KOPT-K1 (cell line): ENCODE measurements at regions not wholly inside any gene's neighbourhood (a gene's known extent, or its start where the extent isn't known, plus 50 kb on each side); places are given as distances from the start of the nearest gene placed in this dataset.

Experiments
- H3K27ac ChIP-seq: fragments of 200-600 bp; sonication (generic); 2 replicates; pipeline ENCODE4 v1.5.1; 2016; ENCODE audit warnings: antibody characterized with exemption, mild to moderate bottlenecking, low read depth, low read length; ENCODE audit not compliant: poor library complexity, severe bottlenecking
- H3K36me3 ChIP-seq: fragments of 200-600 bp; sonication (generic); 2 replicates; pipeline ENCODE4 v1.5.1; 2017; ENCODE audit warnings: antibody characterized with exemption, mild to moderate bottlenecking, low read length, moderate library complexity; ENCODE audit not compliant: insufficient read depth
- H3K9me3 ChIP-seq: fragments of 200-600 bp; sonication (generic); 2 replicates; pipeline ENCODE4 v1.5.1; 2017; ENCODE audit warnings: antibody characterized with exemption, low read length, mild to moderate bottlenecking; ENCODE audit not compliant: insufficient read depth, poor library complexity, severe bottlenecking

DNA sequence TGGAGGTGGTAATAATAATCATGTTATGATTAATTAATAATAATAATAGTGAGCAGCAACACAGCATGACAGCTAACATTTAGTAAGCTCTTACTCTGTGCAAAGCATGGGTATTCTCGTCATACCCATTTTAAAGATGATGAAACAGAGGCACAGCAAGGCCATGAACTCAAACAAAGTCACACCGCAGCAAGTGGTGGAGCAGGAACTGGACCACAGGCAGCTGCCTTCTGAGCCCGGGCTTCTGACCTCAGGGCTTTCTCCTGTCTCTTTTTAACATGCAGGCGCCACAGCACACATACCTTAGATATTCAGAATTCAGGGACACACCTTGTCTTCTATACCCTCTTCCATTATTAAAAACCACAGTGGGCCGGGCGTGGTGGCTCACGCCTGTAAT is 50.7 kb upstream of the SPATA12 start:
- Histone ChIP-seq H3K27ac (no peak overlapping the region), H3K36me3 (no peaks in the 10 kb centered on the region), H3K9me3 (no peaks in the 10 kb centered on the region)

DNA sequence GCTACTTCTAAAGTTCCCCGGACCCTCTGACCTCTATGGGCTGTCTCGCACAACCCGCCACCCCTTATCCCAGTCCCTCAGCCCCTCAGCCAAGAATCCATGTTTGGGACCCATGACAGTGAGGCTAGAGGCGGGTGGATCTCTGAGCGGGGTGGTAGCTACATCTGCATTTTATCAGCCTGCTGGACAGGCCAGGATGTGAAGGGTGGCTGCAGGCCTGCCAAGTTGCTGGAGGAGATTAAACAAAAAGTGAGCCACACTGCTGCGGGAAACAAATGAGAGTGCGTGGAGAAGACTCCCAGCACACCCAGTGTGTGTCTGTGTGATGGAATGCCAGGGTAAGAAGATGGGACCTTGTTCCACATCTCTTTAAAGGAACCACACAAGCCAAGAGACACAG is 51.1 kb upstream of the SPATA12 start:
- H3K9me3 ChIP-seq, result no peaks in the 10 kb centered on the region
- H3K27ac ChIP-seq, result no peak overlapping the region
- H3K36me3 ChIP-seq, result no peaks in the 10 kb centered on the region

GRCh38 chr3:57007521-57008460 is 52.7 kb upstream of the SPATA12 start:
- no peak overlapping the region for H3K27ac ChIP-seq

DNA sequence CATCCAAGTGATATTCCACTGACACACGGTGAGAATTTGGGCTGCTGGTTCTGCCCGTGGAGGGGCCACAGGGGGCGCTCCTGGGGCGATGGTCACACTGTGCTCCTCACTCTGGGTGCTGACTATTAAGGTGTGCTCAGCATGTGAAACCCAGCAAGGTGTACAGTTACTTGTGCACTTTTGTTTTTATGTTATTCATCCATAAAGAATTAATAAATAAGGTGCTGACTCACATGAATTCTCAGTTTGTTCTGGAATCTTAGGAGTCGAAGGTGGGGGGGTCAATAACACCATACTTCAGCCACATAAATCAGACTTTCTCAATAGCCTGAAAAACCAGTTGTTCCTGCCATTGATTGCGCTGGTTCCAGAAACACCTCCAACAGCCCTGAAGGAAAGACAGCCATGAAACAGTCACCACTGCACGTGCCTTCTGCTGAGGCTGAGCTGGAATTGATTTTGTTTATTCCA is 53.5 kb upstream of the SPATA12 start:
- H3K36me3 ChIP-seq, result no peaks in the 10 kb centered on the region
- H3K27ac ChIP-seq, result no peak overlapping the region
- no peaks in the 10 kb centered on the region for H3K9me3 ChIP-seq

More at GRCh38 chr3:57007521-57008460, 52.7 kb upstream of the SPATA12 start:
- H3K9me3 ChIP-seq, result no peaks in the 10 kb centered on the region
- no peaks in the 10 kb centered on the region for H3K36me3 ChIP-seq

GRCh38 chr3:57006179-57006657 is 54.2 kb upstream of the SPATA12 start:
- no peaks in the 10 kb centered on the region for H3K9me3 ChIP-seq
- H3K36me3 ChIP-seq, result no peaks in the 10 kb centered on the region
- no peak overlapping the region for H3K27ac ChIP-seq

- H3K27ac ChIP-seq, result no peak overlapping the region
- H3K9me3 ChIP-seq, result no peaks in the 10 kb centered on the region
- no peaks in the 10 kb centered on the region for H3K36me3 ChIP-seq
Observed at GRCh38 chr3:57004229-57004628, 56.2 kb upstream of the SPATA12 start.

- no peaks in the 10 kb centered on the region for H3K9me3 ChIP-seq
- no peaks in the 10 kb centered on the region for H3K36me3 ChIP-seq
- no peak overlapping the region for H3K27ac ChIP-seq
Observed at GRCh38 chr3:57003676-57004075, 56.8 kb upstream of the SPATA12 start.

DNA sequence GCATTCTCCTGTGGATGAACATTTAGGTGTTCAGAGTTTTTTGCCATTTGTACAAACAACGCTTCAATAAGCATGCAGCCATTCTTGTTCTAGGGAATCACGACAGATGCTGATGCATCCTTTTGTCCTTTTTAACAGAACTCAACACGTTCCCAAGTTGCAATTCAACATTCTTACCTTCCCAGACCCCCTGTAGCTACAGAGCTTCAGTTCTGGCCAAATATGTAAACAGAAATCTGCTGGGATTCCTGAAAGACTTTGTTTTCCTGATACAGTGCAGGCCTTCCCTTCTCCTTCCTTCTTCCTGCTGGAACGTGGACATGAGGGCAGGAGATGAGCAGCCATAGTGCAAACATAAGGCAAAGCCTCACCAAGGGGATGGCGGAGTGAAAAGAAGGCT is 59.1 kb upstream of the SPATA12 start:
- Histone ChIP-seq H3K27ac (no peak overlapping the region), H3K9me3 (no peaks in the 10 kb centered on the region), H3K36me3 (no peaks in the 10 kb centered on the region)

- Histone ChIP-seq H3K27ac (no peak overlapping the region), H3K9me3 (no peaks in the 10 kb centered on the region), H3K36me3 (no peaks in the 10 kb centered on the region)
Observed at GRCh38 chr3:57000012-57000411, 60.5 kb upstream of the SPATA12 start.

DNA sequence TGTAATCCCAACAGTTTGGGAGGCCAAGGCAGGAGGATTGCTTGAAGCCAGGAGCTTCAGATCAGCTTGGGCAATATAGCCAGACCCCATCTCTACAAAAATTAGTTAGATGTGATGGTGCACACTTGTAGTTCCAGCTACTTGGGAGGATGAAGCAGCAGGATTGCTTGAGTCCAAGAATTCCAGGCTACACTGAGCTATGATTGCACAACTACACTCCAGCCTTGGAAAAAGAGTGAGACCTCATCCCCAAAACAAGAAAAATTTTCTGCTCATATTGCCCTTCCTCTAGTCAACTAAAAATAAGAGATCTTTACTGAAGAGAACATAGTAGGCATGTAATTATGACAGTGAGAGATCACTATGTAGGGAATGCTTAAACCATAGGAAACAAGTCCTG is 60.9 kb upstream of the SPATA12 start:
- Histone ChIP-seq H3K9me3 (no peaks in the 10 kb centered on the region), H3K36me3 (no peaks in the 10 kb centered on the region), H3K27ac (no peak overlapping the region)

DNA sequence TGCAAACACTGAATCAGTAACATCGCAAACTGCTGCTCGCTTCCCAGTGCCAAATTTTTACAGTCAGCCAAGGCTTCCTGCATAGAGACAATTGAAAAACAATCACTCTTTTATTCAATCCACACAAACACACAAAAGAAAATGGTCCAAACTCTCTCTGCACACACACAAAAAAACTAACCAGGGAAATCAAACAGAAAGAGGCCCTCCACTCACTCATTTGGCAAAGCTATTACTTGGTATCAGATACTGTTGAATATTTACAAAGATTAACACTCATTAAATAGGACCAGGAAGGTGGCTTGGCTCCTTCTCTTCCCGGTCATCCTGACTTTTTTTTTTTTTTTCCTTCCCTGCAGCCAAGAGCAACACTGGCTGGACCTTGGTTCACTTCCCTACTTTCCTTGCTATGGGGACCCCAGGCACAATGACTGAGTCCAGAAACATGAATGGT is 62.4 kb upstream of the SPATA12 start:
- H3K36me3 ChIP-seq, result no peaks in the 10 kb centered on the region
- no peak overlapping the region for H3K27ac ChIP-seq
- H3K9me3 ChIP-seq, result no peaks in the 10 kb centered on the region

DNA sequence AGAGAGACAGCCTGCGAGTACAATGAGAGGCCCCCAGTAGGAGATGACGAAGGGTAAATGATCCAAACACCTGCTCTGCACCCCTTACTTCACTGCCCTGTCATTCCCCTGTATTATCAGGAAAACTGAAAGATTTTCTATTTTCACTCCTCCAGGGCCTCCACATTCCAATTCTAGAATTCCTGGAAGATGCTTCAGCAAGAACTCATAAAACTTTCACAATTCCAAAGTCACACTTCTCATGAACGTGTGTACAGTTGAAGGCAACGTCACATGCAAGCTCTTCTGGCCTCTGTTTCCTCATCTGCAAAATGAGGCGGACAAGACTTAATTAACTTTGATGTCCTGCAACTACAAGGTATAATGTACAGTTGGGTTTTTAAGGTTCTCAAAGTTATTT is 62.8 kb upstream of the SPATA12 start:
- no peaks in the 10 kb centered on the region for H3K9me3 ChIP-seq
- H3K36me3 ChIP-seq, result no peaks in the 10 kb centered on the region
- no peak overlapping the region for H3K27ac ChIP-seq

DNA sequence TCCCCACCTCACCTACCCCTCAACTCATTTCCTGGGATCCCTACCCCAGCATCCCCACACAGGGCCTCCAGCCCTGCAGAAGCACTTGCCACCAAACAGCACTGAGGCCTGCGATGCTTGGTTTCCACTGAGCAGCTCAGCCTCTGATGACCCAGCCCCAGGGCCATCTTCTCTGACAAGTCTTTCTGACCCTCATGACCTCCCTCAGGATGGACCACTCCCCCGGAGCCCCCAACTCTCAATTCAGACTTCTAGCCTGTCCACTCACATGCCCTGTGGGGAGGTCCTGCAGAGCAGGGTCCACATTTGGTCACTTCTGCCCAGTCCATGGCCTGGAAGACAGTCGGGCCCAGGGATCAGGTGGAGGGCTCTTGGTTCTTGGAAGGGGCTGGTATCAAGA is 63.4 kb upstream of the SPATA12 start:
- H3K9me3 ChIP-seq, result no peaks in the 10 kb centered on the region
- no peaks in the 10 kb centered on the region for H3K36me3 ChIP-seq
- no peak overlapping the region for H3K27ac ChIP-seq

DNA sequence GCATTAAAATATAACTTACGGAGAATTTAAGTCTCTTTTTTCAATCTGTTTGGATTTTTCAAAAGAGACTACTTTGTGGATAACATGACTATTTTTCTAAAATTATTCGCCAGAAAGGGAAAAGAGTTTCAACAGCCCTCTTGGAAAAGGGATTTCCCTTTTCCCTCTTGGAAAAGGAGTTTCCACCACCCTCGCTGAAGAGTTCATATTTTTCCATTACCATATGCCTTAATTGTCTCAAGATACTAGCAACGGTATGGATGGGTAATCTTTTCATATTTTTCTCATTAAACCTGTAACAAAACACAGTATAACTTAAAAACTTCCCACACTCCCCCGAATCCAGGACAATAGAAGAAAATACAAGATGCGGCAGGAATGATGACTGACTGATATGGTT is 66.1 kb upstream of the SPATA12 start:
- H3K27ac ChIP-seq, result no peak overlapping the region
- H3K9me3 ChIP-seq, result no peaks in the 10 kb centered on the region
- no peaks in the 10 kb centered on the region for H3K36me3 ChIP-seq

DNA sequence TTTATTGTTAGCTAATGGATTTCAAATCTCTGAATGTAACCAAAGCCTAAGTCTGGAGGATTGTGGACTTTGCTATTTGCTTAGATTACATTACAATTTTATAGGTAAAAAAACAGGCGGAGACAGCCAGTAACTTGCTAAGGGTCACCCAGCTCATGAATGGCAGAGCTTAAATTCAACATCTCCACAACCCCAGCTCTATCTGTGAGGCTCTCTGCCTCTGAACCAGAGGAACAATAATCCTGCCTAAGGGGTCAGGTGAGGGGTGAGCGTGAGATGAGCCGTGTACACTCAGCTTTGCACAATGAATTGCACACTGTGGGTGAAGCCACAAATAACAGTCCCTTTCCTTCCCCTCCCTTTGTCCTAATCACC is 69.8 kb upstream of the SPATA12 start:
- no peak overlapping the region for H3K27ac ChIP-seq
- no peaks in the 10 kb centered on the region for H3K36me3 ChIP-seq
- H3K9me3 ChIP-seq, result no peaks in the 10 kb centered on the region
